C4-2B (cell line): ENCODE measurements at regions not wholly inside any gene's neighbourhood (a gene's known extent, or its start where the extent isn't known, plus 50 kb on each side); places are given as distances from the start of the nearest gene placed in this dataset.
"Not testable (repeated sequence)": the region's sequence is repeated elsewhere in the genome, so short reads cannot be mapped to it uniquely, and the experiment has no call there.

Experiments used
- ZFX ChIP-seq: fragments of 450-650 bp; IDR thresholded peaks from 2 replicates; pipeline ENCODE4 v1.6.1; 2017
- TF ChIP-seq, protein P1 (sequence below): fragments of 450-650 bp; conservative IDR thresholded peaks from 2 replicates; pipeline ENCODE4 v1.5.1; 2017; ENCODE audit warnings: mild to moderate bottlenecking

DNA sequence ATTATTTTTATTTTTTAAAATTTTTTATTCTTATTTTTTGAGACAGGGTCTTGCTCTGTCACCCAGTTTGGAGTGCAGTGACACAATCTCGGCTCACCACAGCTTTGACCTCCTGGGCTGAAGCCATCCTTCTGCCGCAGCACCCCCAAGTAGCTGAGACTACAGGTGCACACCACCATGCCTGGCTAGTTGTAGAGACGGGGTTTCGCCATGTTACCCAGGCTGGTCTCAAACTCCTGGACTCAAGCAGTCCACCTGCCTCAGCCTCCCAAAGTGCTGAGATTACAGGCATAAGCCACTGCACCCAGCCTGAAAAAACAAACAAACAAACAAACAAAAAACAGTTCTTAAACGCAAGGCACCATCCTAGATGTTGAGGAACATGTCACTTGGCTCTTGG, 66.5 kb downstream of the SOD2 start:
- TF ChIP-seq, protein P1, sequence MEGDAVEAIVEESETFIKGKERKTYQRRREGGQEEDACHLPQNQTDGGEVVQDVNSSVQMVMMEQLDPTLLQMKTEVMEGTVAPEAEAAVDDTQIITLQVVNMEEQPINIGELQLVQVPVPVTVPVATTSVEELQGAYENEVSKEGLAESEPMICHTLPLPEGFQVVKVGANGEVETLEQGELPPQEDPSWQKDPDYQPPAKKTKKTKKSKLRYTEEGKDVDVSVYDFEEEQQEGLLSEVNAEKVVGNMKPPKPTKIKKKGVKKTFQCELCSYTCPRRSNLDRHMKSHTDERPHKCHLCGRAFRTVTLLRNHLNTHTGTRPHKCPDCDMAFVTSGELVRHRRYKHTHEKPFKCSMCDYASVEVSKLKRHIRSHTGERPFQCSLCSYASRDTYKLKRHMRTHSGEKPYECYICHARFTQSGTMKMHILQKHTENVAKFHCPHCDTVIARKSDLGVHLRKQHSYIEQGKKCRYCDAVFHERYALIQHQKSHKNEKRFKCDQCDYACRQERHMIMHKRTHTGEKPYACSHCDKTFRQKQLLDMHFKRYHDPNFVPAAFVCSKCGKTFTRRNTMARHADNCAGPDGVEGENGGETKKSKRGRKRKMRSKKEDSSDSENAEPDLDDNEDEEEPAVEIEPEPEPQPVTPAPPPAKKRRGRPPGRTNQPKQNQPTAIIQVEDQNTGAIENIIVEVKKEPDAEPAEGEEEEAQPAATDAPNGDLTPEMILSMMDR = not testable (repeated sequence)
- not testable (repeated sequence) for TF ChIP-seq ZFX
